Breast epithelium (tissue), 3 donors: ENCODE measurements at regions not wholly inside any gene's neighbourhood (a gene's known extent, or its start where the extent isn't known, plus 50 kb on each side); places are given as distances from the start of the nearest gene placed in this dataset.

ENCODE experiments used
- CTCF ChIP-seq, 3 donors: fragments of 450-650 bp; IDR thresholded peaks; one replicate each; pipeline ENCODE4 v1.5.1; 2016 to 2017; ENCODE audit warnings: antibody characterized with exemption in 3 of 3, mild to moderate bottlenecking in 3 of 3, moderate library complexity in 3 of 3
- POLR2A ChIP-seq: fragments of 450-650 bp; IDR thresholded peaks from one replicate; pipeline ENCODE4 v1.6.1; 2016; ENCODE audit warnings: antibody characterized with exemption, mild to moderate bottlenecking, moderate library complexity
- POLR2AphosphoS5 ChIP-seq, 3 donors: sonication (generic); formaldehyde crosslinking; IDR thresholded peaks; one replicate each; pipeline ENCODE4 v1.6.1; 2017; ENCODE audit warnings: antibody characterized with exemption in 3 of 3

- TF ChIP-seq CTCF (IDR thresholded peaks at IDR 0.05) = no peak
- TF ChIP-seq POLR2A = no peak
- no peak for TF ChIP-seq POLR2AphosphoS5 (IDR thresholded peaks at IDR 0.05)
Measured at GRCh38 chr10:31704195-31704594, 224.4 kb downstream of the ARHGAP12 start.
